ENCODE measurements at regions not wholly inside any gene's neighbourhood (a gene's known extent, or its start where the extent isn't known, plus 50 kb on each side); places are given as distances from the start of the nearest gene placed in this dataset.

GRCh38 chr6:140816681-140817080 is 1316.0 kb upstream of the GJE1 start:
- Histone ChIP-seq H3K36me3 (replicated peaks; ENCODE audit: insufficient read depth, low read depth) (no peaks in the 10 kb centered on the region), H4K20me1 (ENCODE audit: insufficient read depth, poor library complexity, severe bottlenecking) (no peaks in the 10 kb centered on the region), H3K27me3 (no peaks in the 10 kb centered on the region), H3K4me3 (no peak overlapping the region), H3K27ac (no peak overlapping the region), H3K4me1 (ENCODE audit: insufficient read depth) (no peaks in the 10 kb centered on the region), H3K9me3 (ENCODE audit: low read depth) (no peaks in the 10 kb centered on the region), H3K79me2 (no peaks in the 10 kb centered on the region), H3K9me2 (replicated peaks; ENCODE audit: insufficient read depth) (no peaks in the 10 kb centered on the region), H3K4me2 (no peak overlapping the region), H2AFZ (no peak overlapping the region)
- DNase-seq (ENCODE audit: low spot score), result no peak
- 53% methylated on average over 3 of the region's 3 CpGs for WGBS (ENCODE audit: low lambda C conversion rate, missing lambda C conversion rate)
- TF ChIP-seq EZH2phosphoT487 (IDR thresholded peaks at IDR 0.05; ENCODE audit: low read depth, severe bottlenecking, unreplicated experiment) (no peak), CTCF (IDR thresholded peaks at IDR 0.05; ENCODE audit: poor library complexity) (no peak), EZH2 (IDR thresholded peaks at IDR 0.05; ENCODE audit: borderline replicate concordance) (no peak)

GRCh38 chr6:140812636-140813035 is 1320.1 kb upstream of the GJE1 start:
- H3K4me2 ChIP-seq, result no peak overlapping the region
- no peak for DNase-seq (ENCODE audit: low spot score)
- no peak overlapping the region for H3K4me3 ChIP-seq
- no peaks in the 10 kb centered on the region for H3K9me3 ChIP-seq (ENCODE audit: low read depth)
- 90% methylated on average over 2 of the region's 2 CpGs for WGBS (ENCODE audit: low lambda C conversion rate, missing lambda C conversion rate)
- no peaks in the 10 kb centered on the region for H3K9me2 ChIP-seq (replicated peaks; ENCODE audit: insufficient read depth)
- no peaks in the 10 kb centered on the region for H3K27me3 ChIP-seq
- no peak overlapping the region for H2AFZ ChIP-seq
- no peaks in the 10 kb centered on the region for H3K36me3 ChIP-seq (replicated peaks; ENCODE audit: insufficient read depth, low read depth)
- no peaks in the 10 kb centered on the region for H3K79me2 ChIP-seq
- no peaks in the 10 kb centered on the region for H3K4me1 ChIP-seq (ENCODE audit: insufficient read depth)
- TF ChIP-seq CTCF (IDR thresholded peaks at IDR 0.05; ENCODE audit: poor library complexity), result no peak
- TF ChIP-seq EZH2 (IDR thresholded peaks at IDR 0.05; ENCODE audit: borderline replicate concordance), result no peak
- H4K20me1 ChIP-seq (ENCODE audit: insufficient read depth, poor library complexity, severe bottlenecking), result no peaks in the 10 kb centered on the region
- H3K27ac ChIP-seq, result no peak overlapping the region

GRCh38 chr6:140811642-140812041 is 1321.1 kb upstream of the GJE1 start:
- Histone ChIP-seq H3K79me2 (no peaks in the 10 kb centered on the region), H4K20me1 (ENCODE audit: insufficient read depth, poor library complexity, severe bottlenecking) (no peaks in the 10 kb centered on the region), H2AFZ (no peak overlapping the region), H3K9me2 (replicated peaks; ENCODE audit: insufficient read depth) (no peaks in the 10 kb centered on the region), H3K4me3 (no peak overlapping the region), H3K27ac (no peak overlapping the region), H3K27me3 (no peaks in the 10 kb centered on the region), H3K4me2 (no peak overlapping the region), H3K9me3 (ENCODE audit: low read depth) (no peaks in the 10 kb centered on the region), H3K4me1 (ENCODE audit: insufficient read depth) (no peaks in the 10 kb centered on the region), H3K36me3 (replicated peaks; ENCODE audit: insufficient read depth, low read depth) (no peaks in the 10 kb centered on the region)
- no peak for DNase-seq (ENCODE audit: low spot score)
- WGBS (ENCODE audit: low lambda C conversion rate, missing lambda C conversion rate), result 96% methylated on average over 4 of the region's 4 CpGs
- no peak for TF ChIP-seq EZH2phosphoT487 (IDR thresholded peaks at IDR 0.05; ENCODE audit: low read depth, severe bottlenecking, unreplicated experiment)
- TF ChIP-seq CTCF (IDR thresholded peaks at IDR 0.05; ENCODE audit: poor library complexity), result no peak
- no peak for TF ChIP-seq EZH2 (IDR thresholded peaks at IDR 0.05; ENCODE audit: borderline replicate concordance)

- TF ChIP-seq CTCF (IDR thresholded peaks at IDR 0.05; ENCODE audit: poor library complexity) (no peak), EZH2phosphoT487 (IDR thresholded peaks at IDR 0.05; ENCODE audit: low read depth, severe bottlenecking, unreplicated experiment) (no peak), EZH2 (IDR thresholded peaks at IDR 0.05; ENCODE audit: borderline replicate concordance) (no peak)
- Histone ChIP-seq H3K4me1 (ENCODE audit: insufficient read depth) (no peaks in the 10 kb centered on the region), H3K9me3 (ENCODE audit: low read depth) (no peaks in the 10 kb centered on the region), H3K9me2 (replicated peaks; ENCODE audit: insufficient read depth) (no peaks in the 10 kb centered on the region), H3K4me2 (no peak overlapping the region), H3K27ac (no peak overlapping the region), H3K27me3 (no peaks in the 10 kb centered on the region), H2AFZ (no peak overlapping the region), H3K79me2 (no peaks in the 10 kb centered on the region), H3K36me3 (replicated peaks; ENCODE audit: insufficient read depth, low read depth) (no peaks in the 10 kb centered on the region), H3K4me3 (no peak overlapping the region), H4K20me1 (ENCODE audit: insufficient read depth, poor library complexity, severe bottlenecking) (no peaks in the 10 kb centered on the region)
- DNase-seq (ENCODE audit: low spot score), result no peak
- WGBS (ENCODE audit: low lambda C conversion rate, missing lambda C conversion rate), result 90% methylated on average over 3 of the region's 3 CpGs
Observed at GRCh38 chr6:140809694-140810101, 1323.0 kb upstream of the GJE1 start.

All from hepatocyte (in vitro differentiated cells).